C4-2B (cell line): ENCODE measurements at regions not wholly inside any gene's neighbourhood (a gene's known extent, or its start where the extent isn't known, plus 50 kb on each side); places are given as distances from the start of the nearest gene placed in this dataset.

ENCODE experiments used
- CTCF ChIP-seq: fragments of 450-650 bp; conservative IDR thresholded peaks from 2 replicates; pipeline ENCODE4 v1.5.1; 2017; ENCODE audit warnings: mild to moderate bottlenecking
- ZFX ChIP-seq: fragments of 450-650 bp; IDR thresholded peaks from 2 replicates; pipeline ENCODE4 v1.6.1; 2017

GRCh38 chr12:96136161-96136560 lies 58.0 kb upstream of the ELK3 start:
- TF ChIP-seq CTCF (no peak), ZFX (no peak)
